ENCODE measurements at regions not wholly inside any gene's neighbourhood (a gene's known extent, or its start where the extent isn't known, plus 50 kb on each side); places are given as distances from the start of the nearest gene placed in this dataset.

DNA sequence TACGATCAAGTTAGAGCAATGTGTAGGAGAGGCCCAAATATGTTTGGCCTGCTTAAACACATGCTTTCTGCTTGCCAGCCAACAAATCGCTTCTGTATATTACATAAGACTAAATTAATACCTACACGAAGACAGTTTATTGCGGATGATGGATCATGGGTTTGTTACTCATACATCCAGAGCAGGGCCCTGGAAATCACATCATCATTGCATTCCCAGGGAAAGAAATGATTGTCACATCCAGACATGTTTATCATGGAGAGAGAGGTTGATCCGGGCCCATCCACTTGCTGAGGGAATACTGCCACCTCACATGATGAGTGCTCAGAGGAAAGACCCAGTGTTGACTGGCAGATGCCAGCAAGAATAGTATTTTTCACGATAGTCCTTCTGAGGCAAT is 282.6 kb downstream of the NUF2 start:
- 1% methylated on average over 6 of the region's 6 CpGs for WGBS (ENCODE audit: insufficient coverage, low coverage, missing lambda C conversion rate)
- H3K9me3 ChIP-seq (replicated peaks; ENCODE audit: control insufficient read depth, insufficient read depth, low read depth, low read length) = no peaks in the 10 kb centered on the region; the same call in 1 of the 2 replicates
- H3K4me1 ChIP-seq (replicated peaks in 1 of 2; ENCODE audit: control insufficient read depth in 2 of 2, insufficient read depth in 2 of 2, low read length in 2 of 2) = no peaks in the 10 kb centered on the region
- no peak overlapping the region for H2AFZ ChIP-seq (ENCODE audit: low read depth, low read length)
- no peaks in the 10 kb centered on the region for H3K79me2 ChIP-seq (ENCODE audit: control insufficient read depth, insufficient read depth, low read length)
- FAIRE-seq (no peak), DNase-seq (ENCODE audit: extremely low read depth in 1 of 4, low spot score in 3 of 4) (no peak), ATAC-seq (no peak)
- H3K36me3 ChIP-seq (ENCODE audit: control insufficient read depth, insufficient read depth, low read length) = no peaks in the 10 kb centered on the region
- ChIA-PET CTCF (ENCODE audit: low intra/inter-chr PET ratio) (no interaction called here), POLR2A (no interaction called here)
- BruUV-seq (replicated peaks) = no TSS peak
- H3K27me3 ChIP-seq (ENCODE audit: control insufficient read depth in 2 of 2, insufficient read depth in 2 of 2, low read length in 2 of 2) = no peaks in the 10 kb centered on the region
- H3K27ac ChIP-seq (ENCODE audit: extremely low read depth, low read depth, low read length) = no peak overlapping the region
- no peak overlapping the region for H3K9ac ChIP-seq (ENCODE audit: insufficient read depth in 1 of 2, low read depth in 2 of 2, low read length in 2 of 2)
- H3K9me1 ChIP-seq (ENCODE audit: control insufficient read depth, insufficient read depth, low read length) = no peaks in the 10 kb centered on the region
- no peak overlapping the region for H3K4me3 ChIP-seq
- no peaks in the 10 kb centered on the region for H4K20me1 ChIP-seq (replicated peaks; ENCODE audit: control insufficient read depth, insufficient read depth, low read length)
- TF ChIP-seq, protein P1, sequence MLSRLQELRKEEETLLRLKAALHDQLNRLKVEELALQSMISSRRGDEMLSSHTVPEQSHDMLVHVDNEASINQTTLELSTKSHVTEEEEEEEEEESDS (CRISPR knock-in tag; IDR thresholded peaks at IDR 0.05) = no peak
- no peak for TF ChIP-seq ZNF695 (CRISPR knock-in tag; IDR thresholded peaks at IDR 0.05)
- TF ChIP-seq E2F3 (CRISPR knock-in tag; IDR thresholded peaks at IDR 0.05) = no peak
- TF ChIP-seq ZNF644 (tag; IDR thresholded peaks at IDR 0.05; ENCODE audit: low read depth) = no peak
- no peak for TF ChIP-seq SAP30 (IDR thresholded peaks at IDR 0.05; ENCODE audit: borderline replicate concordance, insufficient read depth, low read depth, low read length, poor library complexity, severe bottlenecking)
- no peak for TF ChIP-seq LARP7 (IDR thresholded peaks at IDR 0.05)
- in situ Hi-C loops (cut with MboI) = no loop called here
- intact Hi-C loops (cut with micrococcal nuclease) = no loop called here
- no peak overlapping the region for H3K4me2 ChIP-seq (ENCODE audit: insufficient read depth, low read length)

GRCh38 chr1:163604896-163605295 is 283.1 kb downstream of the NUF2 start:
- POLR2A ChIA-PET = no interaction called here
- WGBS (ENCODE audit: insufficient coverage, low coverage, missing lambda C conversion rate) = 0% methylated on average over 3 of the region's 3 CpGs
- TF ChIP-seq JUN (IDR thresholded peaks at IDR 0.05; ENCODE audit: borderline replicate concordance, low read depth, low read length) (no peak), JUN (CRISPR knock-in tag; IDR thresholded peaks at IDR 0.05; ENCODE audit: borderline replicate concordance) (no peak), ZKSCAN8 (CRISPR knock-in tag; IDR thresholded peaks at IDR 0.05) (no peak), SAFB (IDR thresholded peaks at IDR 0.05; ENCODE audit: borderline replicate concordance, low read depth, low read length) (no peak), KDM5B (IDR thresholded peaks at IDR 0.05; ENCODE audit: insufficient replicate concordance, low read depth, low read length) (no peak)
- TF ChIP-seq, protein P2, sequence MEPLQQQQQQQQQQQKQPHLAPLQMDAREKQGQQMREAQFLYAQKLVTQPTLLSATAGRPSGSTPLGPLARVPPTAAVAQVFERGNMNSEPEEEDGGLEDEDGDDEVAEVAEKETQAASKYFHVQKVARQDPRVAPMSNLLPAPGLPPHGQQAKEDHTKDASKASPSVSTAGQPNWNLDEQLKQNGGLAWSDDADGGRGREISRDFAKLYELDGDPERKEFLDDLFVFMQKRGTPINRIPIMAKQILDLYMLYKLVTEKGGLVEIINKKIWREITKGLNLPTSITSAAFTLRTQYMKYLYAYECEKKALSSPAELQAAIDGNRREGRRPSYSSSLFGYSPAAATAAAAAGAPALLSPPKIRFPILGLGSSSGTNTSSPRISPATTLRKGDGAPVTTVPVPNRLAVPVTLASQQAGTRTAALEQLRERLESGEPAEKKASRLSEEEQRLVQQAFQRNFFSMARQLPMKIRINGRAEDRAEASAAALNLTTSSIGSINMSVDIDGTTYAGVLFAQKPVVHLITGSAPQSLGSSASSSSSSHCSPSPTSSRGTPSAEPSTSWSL (CRISPR knock-in tag; IDR thresholded peaks at IDR 0.05; ENCODE audit: borderline replicate concordance) = no peak
- TF ChIP-seq, protein P3, sequence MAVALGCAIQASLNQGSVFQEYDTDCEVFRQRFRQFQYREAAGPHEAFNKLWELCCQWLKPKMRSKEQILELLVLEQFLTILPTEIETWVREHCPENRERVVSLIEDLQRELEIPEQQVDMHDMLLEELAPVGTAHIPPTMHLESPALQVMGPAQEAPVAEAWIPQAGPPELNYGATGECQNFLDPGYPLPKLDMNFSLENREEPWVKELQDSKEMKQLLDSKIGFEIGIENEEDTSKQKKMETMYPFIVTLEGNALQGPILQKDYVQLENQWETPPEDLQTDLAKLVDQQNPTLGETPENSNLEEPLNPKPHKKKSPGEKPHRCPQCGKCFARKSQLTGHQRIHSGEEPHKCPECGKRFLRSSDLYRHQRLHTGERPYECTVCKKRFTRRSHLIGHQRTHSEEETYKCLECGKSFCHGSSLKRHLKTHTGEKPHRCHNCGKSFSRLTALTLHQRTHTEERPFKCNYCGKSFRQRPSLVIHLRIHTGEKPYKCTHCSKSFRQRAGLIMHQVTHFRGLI (CRISPR knock-in tag; IDR thresholded peaks at IDR 0.05) = no peak

More at GRCh38 chr1:163604896-163605295, 283.1 kb downstream of the NUF2 start:
- BruUV-seq (replicated peaks) = no TSS peak
- no peak for FAIRE-seq
- Histone ChIP-seq H3K9ac (ENCODE audit: insufficient read depth in 1 of 2, low read depth in 2 of 2, low read length in 2 of 2) (no peak overlapping the region), H3K27ac (ENCODE audit: extremely low read depth, low read depth, low read length) (no peak overlapping the region), H3K9me3 (replicated peaks; ENCODE audit: control insufficient read depth, insufficient read depth, low read depth, low read length) (peaks cover 3% of the 10 kb centered on the region; the same call in 1 of the 2 replicates), H3K36me3 (ENCODE audit: control insufficient read depth, insufficient read depth, low read length) (no peaks in the 10 kb centered on the region), H3K4me3 (no peak overlapping the region), H2AFZ (ENCODE audit: low read depth, low read length) (no peak overlapping the region), H3K9me1 (ENCODE audit: control insufficient read depth, insufficient read depth, low read length) (no peaks in the 10 kb centered on the region), H3K4me1 (replicated peaks in 1 of 2; ENCODE audit: control insufficient read depth in 2 of 2, insufficient read depth in 2 of 2, low read length in 2 of 2) (no peaks in the 10 kb centered on the region), H3K4me2 (ENCODE audit: insufficient read depth, low read length) (no peak overlapping the region), H4K20me1 (replicated peaks; ENCODE audit: control insufficient read depth, insufficient read depth, low read length) (no peaks in the 10 kb centered on the region), H3K27me3 (ENCODE audit: control insufficient read depth in 2 of 2, insufficient read depth in 2 of 2, low read length in 2 of 2) (no peaks in the 10 kb centered on the region), H3K79me2 (ENCODE audit: control insufficient read depth, insufficient read depth, low read length) (no peaks in the 10 kb centered on the region)
- no peak for ATAC-seq
- in situ Hi-C loops (cut with MboI) (no loop called here), intact Hi-C loops (cut with micrococcal nuclease) (no loop called here)
- CTCF ChIA-PET (ENCODE audit: low intra/inter-chr PET ratio) = no interaction called here
- DNase-seq (ENCODE audit: extremely low read depth in 1 of 4, low spot score in 3 of 4) = no peak

Data from K562 (cell line).